ENCODE measurements at regions not wholly inside any gene's neighbourhood (a gene's known extent, or its start where the extent isn't known, plus 50 kb on each side); places are given as distances from the start of the nearest gene placed in this dataset.
A peak's percentile ranks its signal among the peaks of the same experiment; 100 is the strongest.

- Mint-ChIP-seq H3K9me3 (peaks cover 0 to 12% (median 6%) of the 10 kb centered on the region in 6 donors), H3K27me3 (ENCODE audit: low read depth in 3 of 3) (peaks cover 0 to 2% (median 2%) of the 10 kb centered on the region in 3 donors)
- no peak for DNase-seq
Observed at GRCh38 chr20:21798384-21798783, 92.9 kb downstream of the PAX1 start.

GRCh38 chr20:21796059-21796458, 90.6 kb downstream of the PAX1 start:
- Mint-ChIP-seq H3K4me3 (no peak overlapping the region), H3K27me3 (ENCODE audit: low read depth in 3 of 3) (peaks cover 0 to 1% (median 0%) of the 10 kb centered on the region in 3 donors), H3K27ac (no peak overlapping the region), H3K9me3 (peaks cover 0 to 12% (median 7%) of the 10 kb centered on the region in 6 donors), H3K4me1 (no peaks in the 10 kb centered on the region), H3K36me3 (no peaks in the 10 kb centered on the region)
- DNase-seq, result no peak

More at GRCh38 chr20:21798384-21798783, 92.9 kb downstream of the PAX1 start:
- Mint-ChIP-seq H3K27ac (no peak overlapping the region), H3K36me3 (no peaks in the 10 kb centered on the region), H3K4me3 (peak overlapping the region in 1 of 5 donors; percentile 25), H3K4me1 (no peaks in the 10 kb centered on the region)

GRCh38 chr20:21788082-21788481, 82.6 kb downstream of the PAX1 start:
- peaks cover 0 to 4% (median 2%) of the 10 kb centered on the region in 3 donors for H3K27me3 Mint-ChIP-seq (ENCODE audit: low read depth in 3 of 3)
- no peak overlapping the region for H3K4me3 Mint-ChIP-seq
- peaks cover 3 to 20% (median 8%) of the 10 kb centered on the region in 6 donors for H3K9me3 Mint-ChIP-seq
- no peaks in the 10 kb centered on the region for H3K36me3 Mint-ChIP-seq
- H3K4me1 Mint-ChIP-seq, result no peaks in the 10 kb centered on the region
- no peak for DNase-seq
- H3K27ac Mint-ChIP-seq, result no peak overlapping the region

GRCh38 chr20:21781446-21782075, 76.1 kb downstream of the PAX1 start:
- H3K36me3 Mint-ChIP-seq, result no peaks in the 10 kb centered on the region
- no peak for DNase-seq
- H3K9me3 Mint-ChIP-seq, result peaks cover 4 to 29% (median 12%) of the 10 kb centered on the region in 6 donors
- H3K4me3 Mint-ChIP-seq, result no peak overlapping the region
- H3K27me3 Mint-ChIP-seq (ENCODE audit: low read depth in 3 of 3), result peaks cover 0 to 4% (median 2%) of the 10 kb centered on the region in 3 donors
- no peaks in the 10 kb centered on the region for H3K4me1 Mint-ChIP-seq
- H3K27ac Mint-ChIP-seq, result no peak overlapping the region

- no peak overlapping the region for H3K4me3 Mint-ChIP-seq
- no peak for DNase-seq
- peaks cover 4 to 25% (median 14%) of the 10 kb centered on the region in 6 donors for H3K9me3 Mint-ChIP-seq
- H3K4me1 Mint-ChIP-seq, result no peaks in the 10 kb centered on the region
- H3K27ac Mint-ChIP-seq, result no peak overlapping the region
- no peaks in the 10 kb centered on the region for H3K36me3 Mint-ChIP-seq
- peaks cover 0 to 2% (median 0%) of the 10 kb centered on the region in 3 donors for H3K27me3 Mint-ChIP-seq (ENCODE audit: low read depth in 3 of 3)
Observed at GRCh38 chr20:21780528-21780927, 75.1 kb downstream of the PAX1 start.

Measured in immature natural killer cell (primary cell).